ENCODE measurements at regions not wholly inside any gene's neighbourhood (a gene's known extent, or its start where the extent isn't known, plus 50 kb on each side); places are given as distances from the start of the nearest gene placed in this dataset.

DNA sequence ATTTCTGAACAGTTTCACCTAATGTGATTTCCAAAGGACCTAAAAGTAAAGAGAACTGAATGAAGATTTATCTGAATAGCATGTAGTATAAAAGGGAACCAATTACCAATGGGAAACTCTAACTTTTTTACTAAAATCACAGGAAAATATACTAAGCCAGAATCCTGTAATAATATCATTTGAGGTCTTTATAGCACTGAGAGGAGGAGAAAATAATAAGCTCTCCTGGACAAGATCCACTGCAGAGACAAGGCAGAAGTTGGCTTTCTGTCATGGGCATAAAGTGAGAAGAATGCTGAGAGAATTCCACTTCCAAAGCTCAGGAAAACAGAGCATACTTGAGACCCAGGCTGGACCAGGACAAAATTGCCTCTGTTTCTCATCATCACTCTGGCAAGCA is 1131.4 kb downstream of the SORCS1 start:
- TF ChIP-seq, protein P1, sequence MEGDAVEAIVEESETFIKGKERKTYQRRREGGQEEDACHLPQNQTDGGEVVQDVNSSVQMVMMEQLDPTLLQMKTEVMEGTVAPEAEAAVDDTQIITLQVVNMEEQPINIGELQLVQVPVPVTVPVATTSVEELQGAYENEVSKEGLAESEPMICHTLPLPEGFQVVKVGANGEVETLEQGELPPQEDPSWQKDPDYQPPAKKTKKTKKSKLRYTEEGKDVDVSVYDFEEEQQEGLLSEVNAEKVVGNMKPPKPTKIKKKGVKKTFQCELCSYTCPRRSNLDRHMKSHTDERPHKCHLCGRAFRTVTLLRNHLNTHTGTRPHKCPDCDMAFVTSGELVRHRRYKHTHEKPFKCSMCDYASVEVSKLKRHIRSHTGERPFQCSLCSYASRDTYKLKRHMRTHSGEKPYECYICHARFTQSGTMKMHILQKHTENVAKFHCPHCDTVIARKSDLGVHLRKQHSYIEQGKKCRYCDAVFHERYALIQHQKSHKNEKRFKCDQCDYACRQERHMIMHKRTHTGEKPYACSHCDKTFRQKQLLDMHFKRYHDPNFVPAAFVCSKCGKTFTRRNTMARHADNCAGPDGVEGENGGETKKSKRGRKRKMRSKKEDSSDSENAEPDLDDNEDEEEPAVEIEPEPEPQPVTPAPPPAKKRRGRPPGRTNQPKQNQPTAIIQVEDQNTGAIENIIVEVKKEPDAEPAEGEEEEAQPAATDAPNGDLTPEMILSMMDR (IDR thresholded peaks at IDR 0.05) = no peak
- no peak for TF ChIP-seq ZFX (IDR thresholded peaks at IDR 0.05; ENCODE audit: borderline replicate concordance)

Measured in 22Rv1 (cell line).